ENCODE measurements at regions not wholly inside any gene's neighbourhood (a gene's known extent, or its start where the extent isn't known, plus 50 kb on each side); places are given as distances from the start of the nearest gene placed in this dataset.

DNA sequence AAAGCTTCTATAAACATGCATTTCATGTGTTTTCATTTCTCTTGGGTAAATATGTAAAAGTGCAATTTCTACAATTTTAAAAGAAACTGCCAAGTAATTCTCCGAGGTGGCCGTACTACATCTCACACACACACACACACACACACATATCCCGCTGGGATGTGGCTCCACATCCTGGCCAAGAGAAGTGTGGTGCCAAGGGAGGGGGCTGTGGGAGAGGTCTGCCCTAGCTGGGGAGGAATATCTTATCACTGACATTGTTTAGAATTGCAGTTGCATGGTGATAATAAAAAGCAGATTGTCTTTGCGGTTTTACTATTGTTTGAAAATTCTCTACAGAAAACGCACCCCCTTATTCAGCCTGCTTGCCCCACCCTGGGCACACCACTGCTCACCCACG is 558.4 kb downstream of the BNC2 start:
- POLR2A ChIA-PET: no interaction called here
- no peak overlapping the region for H3K4me3 ChIP-seq (ENCODE audit: low read depth, low read length)
- TF ChIP-seq, protein P1, sequence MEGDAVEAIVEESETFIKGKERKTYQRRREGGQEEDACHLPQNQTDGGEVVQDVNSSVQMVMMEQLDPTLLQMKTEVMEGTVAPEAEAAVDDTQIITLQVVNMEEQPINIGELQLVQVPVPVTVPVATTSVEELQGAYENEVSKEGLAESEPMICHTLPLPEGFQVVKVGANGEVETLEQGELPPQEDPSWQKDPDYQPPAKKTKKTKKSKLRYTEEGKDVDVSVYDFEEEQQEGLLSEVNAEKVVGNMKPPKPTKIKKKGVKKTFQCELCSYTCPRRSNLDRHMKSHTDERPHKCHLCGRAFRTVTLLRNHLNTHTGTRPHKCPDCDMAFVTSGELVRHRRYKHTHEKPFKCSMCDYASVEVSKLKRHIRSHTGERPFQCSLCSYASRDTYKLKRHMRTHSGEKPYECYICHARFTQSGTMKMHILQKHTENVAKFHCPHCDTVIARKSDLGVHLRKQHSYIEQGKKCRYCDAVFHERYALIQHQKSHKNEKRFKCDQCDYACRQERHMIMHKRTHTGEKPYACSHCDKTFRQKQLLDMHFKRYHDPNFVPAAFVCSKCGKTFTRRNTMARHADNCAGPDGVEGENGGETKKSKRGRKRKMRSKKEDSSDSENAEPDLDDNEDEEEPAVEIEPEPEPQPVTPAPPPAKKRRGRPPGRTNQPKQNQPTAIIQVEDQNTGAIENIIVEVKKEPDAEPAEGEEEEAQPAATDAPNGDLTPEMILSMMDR (IDR thresholded peaks at IDR 0.05; ENCODE audit: insufficient read depth, low read length, missing control alignments): no peak
- DNase-seq (ENCODE audit: low read depth, low spot score): no peak
- CTCF ChIA-PET: interaction anchor here (0.8 to 1.2 kb wide), 2 partner anchors 9 to 12 kb away, joined by 3 read pairs; no protein-coding TSS in a partner anchor

GRCh38 chr9:16312962-16313546 is 557.4 kb downstream of the BNC2 start:
- CTCF ChIA-PET: interaction anchor here (0.8 to 1.2 kb wide), 2 partner anchors 8 to 11 kb away, joined by 3 read pairs; no protein-coding TSS in a partner anchor
- TF ChIP-seq, protein P1 (IDR thresholded peaks at IDR 0.05; ENCODE audit: insufficient read depth, low read length, missing control alignments): no peak
- DNase-seq (ENCODE audit: low read depth, low spot score): no peak
- no peak overlapping the region for H3K4me3 ChIP-seq (ENCODE audit: low read depth, low read length)
- POLR2A ChIA-PET: interaction anchor here (1.1 kb wide), 1 partner anchor 23 kb away, joined by 3 read pairs; no protein-coding TSS in a partner anchor

DNA sequence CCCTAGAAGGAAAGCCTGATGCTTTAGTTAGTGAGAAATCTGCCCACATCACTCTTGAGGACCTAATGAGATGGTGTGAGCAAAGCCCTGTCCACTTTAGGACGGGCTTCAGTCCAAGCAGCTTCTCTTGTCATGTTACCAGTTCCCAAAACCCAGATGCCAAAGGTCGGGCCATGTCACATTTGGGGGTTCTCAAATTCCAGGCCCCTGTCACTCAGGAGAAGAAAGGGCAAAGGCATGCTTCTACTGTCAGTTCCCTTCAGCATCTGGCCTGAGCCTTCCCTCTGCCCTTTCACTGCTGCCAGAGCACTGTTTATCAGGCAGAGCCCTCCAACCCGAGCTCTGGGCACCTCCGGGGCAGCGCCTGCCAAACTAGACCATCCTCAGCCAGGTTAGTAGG is 556.0 kb downstream of the BNC2 start:
- ChIA-PET POLR2A (no interaction called here), CTCF (interaction anchor here (1.4 kb wide), 1 partner anchor 27 kb away, joined by 3 read pairs; no protein-coding TSS in a partner anchor)
- DNase-seq (ENCODE audit: low read depth, low spot score): no peak
- H3K4me3 ChIP-seq (ENCODE audit: low read depth, low read length): no peak overlapping the region
- TF ChIP-seq, protein P1 (IDR thresholded peaks at IDR 0.05; ENCODE audit: insufficient read depth, low read length, missing control alignments): no peak

DNA sequence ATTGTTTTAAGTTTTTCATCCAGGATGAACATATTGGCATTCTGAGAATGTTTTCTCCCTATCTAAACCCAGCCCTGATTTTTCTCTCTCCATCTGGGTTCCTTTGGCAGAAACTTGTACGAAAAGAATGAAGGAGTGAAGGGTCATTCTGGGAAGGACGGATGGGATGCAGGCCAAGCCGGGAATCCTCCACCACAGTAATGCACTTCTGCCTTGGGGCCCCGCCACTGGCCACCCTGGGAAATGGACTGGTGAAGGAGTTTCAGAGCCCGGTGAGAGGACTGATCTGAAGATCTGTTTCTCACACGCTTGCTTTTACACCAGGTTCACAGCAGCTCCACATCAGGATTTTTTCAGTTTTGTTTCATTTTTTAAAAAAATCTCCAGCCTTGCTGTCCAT is 554.8 kb downstream of the BNC2 start:
- POLR2A ChIA-PET: no interaction called here
- CTCF ChIA-PET: interaction anchor here (1.4 kb wide), 1 partner anchor 26 kb away, joined by 3 read pairs; no protein-coding TSS in a partner anchor
- DNase-seq (ENCODE audit: low read depth, low spot score): no peak
- H3K4me3 ChIP-seq (ENCODE audit: low read depth, low read length): no peak overlapping the region
- TF ChIP-seq, protein P1 (IDR thresholded peaks at IDR 0.05; ENCODE audit: insufficient read depth, low read length, missing control alignments): no peak

DNA sequence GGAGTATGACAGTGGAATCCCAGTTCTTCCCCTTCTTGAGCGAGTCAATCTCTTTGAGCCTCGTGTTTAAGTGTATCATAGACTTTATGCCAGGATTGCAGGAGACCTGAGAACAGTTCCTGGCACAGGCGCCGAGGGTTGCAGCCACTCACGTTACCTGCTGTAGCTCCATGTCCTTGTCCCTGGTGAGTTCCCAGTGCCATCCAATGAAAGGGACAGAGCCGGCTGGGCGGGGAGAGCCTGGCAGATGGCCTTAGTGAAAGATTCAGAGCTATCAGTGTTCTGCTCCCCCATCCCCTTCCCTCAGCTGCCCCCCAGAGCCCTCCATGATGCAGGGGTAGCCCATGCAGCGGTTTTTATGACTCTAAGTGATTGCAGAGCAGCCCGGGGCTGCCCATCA is 554.0 kb downstream of the BNC2 start:
- POLR2A ChIA-PET: no interaction called here

More for the DNA sequence above, 554.0 kb downstream of the BNC2 start:
- DNase-seq (ENCODE audit: low read depth, low spot score): no peak
- H3K4me3 ChIP-seq (ENCODE audit: low read depth, low read length): no peak overlapping the region
- CTCF ChIA-PET: interaction anchor here (1.0 to 1.3 kb wide), 2 partner anchors 11 to 59 kb away, joined by 3 read pairs; no protein-coding TSS in a partner anchor
- TF ChIP-seq, protein P1 (IDR thresholded peaks at IDR 0.05; ENCODE audit: insufficient read depth, low read length, missing control alignments): no peak

Measured in AG04449 (cell line).